Kidney tubule cell (primary cell): ENCODE measurements at regions not wholly inside any gene's neighbourhood (a gene's known extent, or its start where the extent isn't known, plus 50 kb on each side); places are given as distances from the start of the nearest gene placed in this dataset.

Experiments used
- DNase-seq: peaks from one replicate; pipeline ENCODE4 v3.0.0-alpha.2; 2018; ENCODE audit warnings: low spot score

- peak; percentile 67 for DNase-seq
Measured at GRCh38 chr2:48107326-48107925, 201.1 kb upstream of the FBXO11 start.

- no peak for DNase-seq
Measured at GRCh38 chr2:48108455-48108854, 202.2 kb upstream of the FBXO11 start.

GRCh38 chr2:48109491-48110204 is 203.3 kb upstream of the FBXO11 start:
- no peak for DNase-seq

- DNase-seq, result no peak
Measured at GRCh38 chr2:48110492-48110891, 204.0 kb upstream of the FOXN2 start.

GRCh38 chr2:48112911-48113680 is 201.4 kb upstream of the FOXN2 start:
- DNase-seq, result no peak

- DNase-seq, result no peak
Measured at GRCh38 chr2:48113767-48114166, 200.7 kb upstream of the FOXN2 start.

GRCh38 chr2:48114256-48114655 is 200.2 kb upstream of the FOXN2 start:
- DNase-seq, result peak; percentile 81

GRCh38 chr2:48116497-48116896 is 198.0 kb upstream of the FOXN2 start:
- DNase-seq, result no peak

- DNase-seq, result no peak
Measured at GRCh38 chr2:48118895-48119294, 195.6 kb upstream of the FOXN2 start.

GRCh38 chr2:48120112-48120511 is 194.4 kb upstream of the FOXN2 start:
- DNase-seq, result no peak

- DNase-seq, result no peak
Measured at GRCh38 chr2:48120759-48121242, 193.7 kb upstream of the FOXN2 start.

GRCh38 chr2:48122166-48122565 is 192.3 kb upstream of the FOXN2 start:
- no peak for DNase-seq

GRCh38 chr2:48124592-48124991 is 189.9 kb upstream of the FOXN2 start:
- no peak for DNase-seq

GRCh38 chr2:48126162-48126561 is 188.3 kb upstream of the FOXN2 start:
- no peak for DNase-seq

GRCh38 chr2:48127612-48128191 is 186.8 kb upstream of the FOXN2 start:
- no peak for DNase-seq

- DNase-seq, result no peak
Measured at GRCh38 chr2:48129293-48129950, 185.1 kb upstream of the FOXN2 start.

GRCh38 chr2:48131539-48132270 is 182.8 kb upstream of the FOXN2 start:
- DNase-seq, result peak; percentile 59

GRCh38 chr2:48132271-48132625 is 182.2 kb upstream of the FOXN2 start:
- DNase-seq, result no peak

- DNase-seq, result no peak
Measured at GRCh38 chr2:48134704-48135103, 179.8 kb upstream of the FOXN2 start.

- DNase-seq, result no peak
Measured at GRCh38 chr2:48135797-48136196, 178.7 kb upstream of the FOXN2 start.

- DNase-seq, result no peak
Measured at GRCh38 chr2:48137829-48138228, 176.7 kb upstream of the FOXN2 start.

- no peak for DNase-seq
Measured at GRCh38 chr2:48138898-48139297, 175.6 kb upstream of the FOXN2 start.
